OCI-LY7 (cell line): ENCODE measurements at regions not wholly inside any gene's neighbourhood (a gene's known extent, or its start where the extent isn't known, plus 50 kb on each side); places are given as distances from the start of the nearest gene placed in this dataset.

Experiments used
- BruUV-seq: library from RNA; stranded (reverse); fragments of 400-500 nt; replicated peaks from 2 replicates; lab custom pipeline; 2021; lab: Mats Ljungman, UMichigan
- CTCF ChIA-PET: fragments of 300-600 bp; sonication (Branson Sonifier 250); formaldehyde crosslinking; loops from one replicate; lab custom pipeline; 2022; ENCODE audit warnings: antibody characterized with exemption; ENCODE audit not compliant: unreplicated experiment; lab: Charles Lee
- POLR2A ChIA-PET: fragments of 300-600 bp; sonication (Branson Sonifier 250); formaldehyde crosslinking; loops from one replicate; lab custom pipeline; 2022; ENCODE audit warnings: antibody characterized with exemption; lab: Charles Lee
- DNase-seq: peaks from one replicate; pipeline ENCODE4 v3.0.0-alpha.2; 2015; ENCODE audit warnings: low spot score
- H2AFZ ChIP-seq: fragments of 200-600 bp; sonication (generic), shearing (Covaris generic); 2 replicates; pipeline ENCODE4 v1.6.1; 2014; ENCODE audit warnings: mild to moderate bottlenecking, antibody characterized with exemption, low read length, moderate library complexity
- H3K27ac ChIP-seq: fragments of 200-600 bp; sonication (generic); 2 replicates; pipeline ENCODE4 v1.5.1; 2014; ENCODE audit warnings: mixed run types, low read depth, mild to moderate bottlenecking, moderate library complexity, low read length, inconsistent platforms; ENCODE audit not compliant: poor library complexity, severe bottlenecking
- H3K36me3 ChIP-seq: fragments of 200-600 bp; sonication (generic); 2 replicates; pipeline ENCODE4 v1.6.1; 2014; ENCODE audit warnings: mild to moderate bottlenecking, antibody characterized with exemption, low read length, moderate library complexity, mixed read lengths; ENCODE audit not compliant: insufficient read depth
- H3K4me1 ChIP-seq: fragments of 200-600 bp; sonication (generic); 2 replicates; pipeline ENCODE4 v1.5.1; 2014; ENCODE audit warnings: mild to moderate bottlenecking, low read length; ENCODE audit not compliant: insufficient read depth, poor library complexity, severe bottlenecking
- H3K4me2 ChIP-seq: fragments of 200-600 bp; sonication (generic); 2 replicates; pipeline ENCODE4 v1.6.1; 2014; ENCODE audit warnings: mild to moderate bottlenecking, low read length
- H3K4me3 ChIP-seq: fragments of 200-600 bp; sonication (generic); 2 replicates; pipeline ENCODE4 v1.5.1; 2014; ENCODE audit warnings: mild to moderate bottlenecking, low read depth, low read length; ENCODE audit not compliant: poor library complexity, severe bottlenecking
- H3K79me2 ChIP-seq: fragments of 200-600 bp; sonication (generic); 2 replicates; pipeline ENCODE4 v1.6.1; 2016; ENCODE audit warnings: low read depth, mild to moderate bottlenecking, low read length, moderate library complexity, mixed read lengths; ENCODE audit not compliant: insufficient read depth
- H3K9me2 ChIP-seq: fragments of 200-600 bp; sonication (generic); 2 replicates; pipeline ENCODE4 v1.6.1; 2016; ENCODE audit warnings: mild to moderate bottlenecking, low read length, mixed read lengths; ENCODE audit not compliant: insufficient read depth
- H3K9me3 ChIP-seq: fragments of 200-600 bp; sonication (generic); 2 replicates; pipeline ENCODE4 v1.6.1; 2014; ENCODE audit warnings: mild to moderate bottlenecking, mixed run types, low read length, mixed read lengths
- H4K20me1 ChIP-seq: fragments of 200-600 bp; sonication (generic); 2 replicates; pipeline ENCODE4 v1.6.1; 2014; ENCODE audit warnings: mild to moderate bottlenecking, antibody characterized with exemption, low read length, moderate library complexity, mixed read lengths; ENCODE audit not compliant: insufficient read depth
- EZH2phosphoT487 ChIP-seq: fragments of 200-600 bp; sonication (generic); IDR thresholded peaks from 2 replicates; pipeline ENCODE4 v1.6.1; 2018; ENCODE audit warnings: low read depth, borderline replicate concordance, mild to moderate bottlenecking, mixed run types, antibody characterized with exemption, low read length, moderate library complexity, mixed read lengths
- intact Hi-C: fragments of 100-400 bp; cut with micrococcal nuclease; formaldehyde crosslinking; loops from one replicate; pipeline ENCODE4 v1.10.0; 2022; ENCODE audit not compliant: unreplicated experiment
- TF ChIP-seq, protein P1 (sequence below): fragments of 200-600 bp; sonication (generic); conservative IDR thresholded peaks from 2 replicates; pipeline ENCODE4 v1.5.1; 2014; ENCODE audit warnings: mild to moderate bottlenecking, antibody characterized with exemption, low read length, moderate library complexity, mixed read lengths

DNA sequence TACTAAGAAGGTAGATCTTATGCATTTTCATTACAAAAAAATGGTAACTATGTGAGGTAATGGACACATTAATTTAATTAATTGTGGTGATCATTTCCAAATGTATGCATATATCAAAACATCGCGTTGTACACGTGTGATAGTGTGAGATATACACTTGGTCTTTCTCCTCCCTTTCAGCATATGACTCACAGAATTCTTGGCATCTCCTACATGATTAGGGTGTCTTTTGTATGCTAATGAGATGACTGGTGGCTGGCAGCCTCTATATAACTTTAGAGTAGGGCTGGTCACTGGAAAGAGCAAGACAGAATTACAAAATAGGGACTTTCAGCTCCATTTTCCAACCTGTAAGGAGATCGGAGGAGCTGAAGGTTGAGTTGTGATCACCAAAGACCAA, 1167.6 kb downstream of the CDH12 start:
- H3K79me2 ChIP-seq: no peaks in the 10 kb centered on the region
- no peaks in the 10 kb centered on the region for H3K4me1 ChIP-seq
- CTCF ChIA-PET: no interaction called here
- no peaks in the 10 kb centered on the region for H4K20me1 ChIP-seq
- no peak overlapping the region for H3K4me3 ChIP-seq
- H3K9me3 ChIP-seq: no peaks in the 10 kb centered on the region
- H3K27ac ChIP-seq: no peak overlapping the region
- no peaks in the 10 kb centered on the region for H3K36me3 ChIP-seq
- no TSS peak for BruUV-seq
- intact Hi-C loops: no loop called here
- TF ChIP-seq, protein P1, sequence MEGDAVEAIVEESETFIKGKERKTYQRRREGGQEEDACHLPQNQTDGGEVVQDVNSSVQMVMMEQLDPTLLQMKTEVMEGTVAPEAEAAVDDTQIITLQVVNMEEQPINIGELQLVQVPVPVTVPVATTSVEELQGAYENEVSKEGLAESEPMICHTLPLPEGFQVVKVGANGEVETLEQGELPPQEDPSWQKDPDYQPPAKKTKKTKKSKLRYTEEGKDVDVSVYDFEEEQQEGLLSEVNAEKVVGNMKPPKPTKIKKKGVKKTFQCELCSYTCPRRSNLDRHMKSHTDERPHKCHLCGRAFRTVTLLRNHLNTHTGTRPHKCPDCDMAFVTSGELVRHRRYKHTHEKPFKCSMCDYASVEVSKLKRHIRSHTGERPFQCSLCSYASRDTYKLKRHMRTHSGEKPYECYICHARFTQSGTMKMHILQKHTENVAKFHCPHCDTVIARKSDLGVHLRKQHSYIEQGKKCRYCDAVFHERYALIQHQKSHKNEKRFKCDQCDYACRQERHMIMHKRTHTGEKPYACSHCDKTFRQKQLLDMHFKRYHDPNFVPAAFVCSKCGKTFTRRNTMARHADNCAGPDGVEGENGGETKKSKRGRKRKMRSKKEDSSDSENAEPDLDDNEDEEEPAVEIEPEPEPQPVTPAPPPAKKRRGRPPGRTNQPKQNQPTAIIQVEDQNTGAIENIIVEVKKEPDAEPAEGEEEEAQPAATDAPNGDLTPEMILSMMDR: no peak
- no peak for TF ChIP-seq EZH2phosphoT487
- H3K4me2 ChIP-seq: no peak overlapping the region
- no peak for DNase-seq
- POLR2A ChIA-PET: no interaction called here
- H2AFZ ChIP-seq: no peak overlapping the region
- no peaks in the 10 kb centered on the region for H3K9me2 ChIP-seq

- BruUV-seq: no TSS peak
- CTCF ChIA-PET: no interaction called here
- intact Hi-C loops: no loop called here
- no peak for DNase-seq
- POLR2A ChIA-PET: no interaction called here
- Histone ChIP-seq H2AFZ (no peak overlapping the region), H3K36me3 (no peaks in the 10 kb centered on the region), H3K4me3 (no peak overlapping the region), H3K9me3 (no peaks in the 10 kb centered on the region), H3K4me2 (no peak overlapping the region), H3K9me2 (no peaks in the 10 kb centered on the region), H3K4me1 (no peaks in the 10 kb centered on the region), H3K79me2 (no peaks in the 10 kb centered on the region), H3K27ac (no peak overlapping the region), H4K20me1 (no peaks in the 10 kb centered on the region)
- no peak for TF ChIP-seq EZH2phosphoT487
- TF ChIP-seq, protein P1: no peak
Observed at GRCh38 chr5:21684992-21685391, 1168.2 kb downstream of the CDH12 start.

GRCh38 chr5:21681911-21682310, 1171.2 kb downstream of the CDH12 start:
- Histone ChIP-seq H2AFZ (no peak overlapping the region), H4K20me1 (no peaks in the 10 kb centered on the region), H3K27ac (no peak overlapping the region), H3K4me3 (no peak overlapping the region), H3K36me3 (no peaks in the 10 kb centered on the region), H3K9me2 (no peaks in the 10 kb centered on the region), H3K4me2 (no peak overlapping the region), H3K9me3 (no peaks in the 10 kb centered on the region), H3K79me2 (no peaks in the 10 kb centered on the region), H3K4me1 (no peaks in the 10 kb centered on the region)
- no TSS peak for BruUV-seq
- ChIA-PET CTCF (no interaction called here), POLR2A (no interaction called here)
- no peak for DNase-seq
- TF ChIP-seq, protein P1: no peak
- TF ChIP-seq EZH2phosphoT487: no peak
- intact Hi-C loops: no loop called here
